ENCODE measurements at regions not wholly inside any gene's neighbourhood (a gene's known extent, or its start where the extent isn't known, plus 50 kb on each side); places are given as distances from the start of the nearest gene placed in this dataset.
"Not testable (repeated sequence)": the region's sequence is repeated elsewhere in the genome, so short reads cannot be mapped to it uniquely, and the experiment has no call there.

DNA sequence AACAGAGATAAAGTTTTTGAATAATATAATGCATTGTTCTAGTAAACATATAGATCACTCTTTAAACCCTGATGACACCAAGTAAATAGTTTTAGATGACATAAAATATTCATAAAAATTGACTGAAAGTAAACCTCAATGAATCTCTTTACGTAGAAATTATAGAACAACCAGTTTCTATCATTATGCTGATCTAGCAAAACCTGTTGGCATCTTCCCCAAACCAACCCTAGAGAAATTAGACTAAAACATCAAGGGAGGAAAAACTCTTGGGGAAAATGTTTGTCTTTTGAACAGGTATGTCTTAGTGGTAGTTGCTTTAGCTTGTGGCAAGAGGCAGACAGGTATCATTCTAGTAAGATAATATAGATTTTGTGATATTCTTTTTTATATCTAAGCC is 747.0 kb upstream of the CDH6 start:
- TF ChIP-seq CTCF (IDR thresholded peaks at IDR 0.05), result no peak
- TF ChIP-seq EZH2phosphoT487 (IDR thresholded peaks at IDR 0.05), result no peak
- TF ChIP-seq EZH2 (IDR thresholded peaks at IDR 0.05), result no peak
- Histone ChIP-seq H3F3A (ENCODE audit: low read depth) (no peaks in the 10 kb centered on the region), H3K27ac (no peak overlapping the region), H4K20me1 (ENCODE audit: low read depth) (no peaks in the 10 kb centered on the region), H3K4me1 (no peaks in the 10 kb centered on the region), H2AFZ (replicated peaks) (no peak overlapping the region), H3K9ac (no peak overlapping the region), H3K4me2 (no peak overlapping the region), H3K79me2 (ENCODE audit: low read depth) (no peaks in the 10 kb centered on the region), H3K9me3 (ENCODE audit: low read depth) (no peaks in the 10 kb centered on the region), H3K4me3 (no peak overlapping the region), H3K36me3 (no peaks in the 10 kb centered on the region), H3K27me3 (no peaks in the 10 kb centered on the region)
- no peaks in the 10 kb centered on the region for H3K4me1 Mint-ChIP-seq
- H3K4me3 Mint-ChIP-seq, result no peak overlapping the region
- H3K9me3 Mint-ChIP-seq, result peaks cover 10% of the 10 kb centered on the region
- H3K27ac Mint-ChIP-seq, result no peak overlapping the region
- DNase-seq (ENCODE audit: low spot score), result no peak
- peaks cover 3% of the 10 kb centered on the region for H3K36me3 Mint-ChIP-seq
- no peaks in the 10 kb centered on the region for H3K27me3 Mint-ChIP-seq (ENCODE audit: insufficient read depth, low read depth)

DNA sequence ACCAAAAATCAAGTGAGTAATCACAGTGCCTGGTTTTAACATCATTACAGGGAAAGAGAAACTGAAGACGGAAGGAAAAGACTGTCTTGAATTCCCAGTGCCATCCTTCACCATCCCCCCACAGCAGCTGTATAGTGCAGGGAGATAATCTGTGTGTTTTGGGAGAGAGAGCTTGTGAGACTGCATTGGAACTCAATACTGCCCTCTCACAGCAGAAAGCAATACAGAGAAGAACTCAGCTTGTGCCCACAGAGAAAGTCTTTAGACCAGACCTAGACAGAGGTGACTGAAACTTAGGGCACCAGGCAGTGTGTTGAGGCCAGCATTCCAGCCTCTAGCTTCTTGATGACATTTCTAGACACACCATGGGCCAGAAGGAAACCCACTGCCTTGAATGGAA is 754.7 kb upstream of the CDH6 start:
- no peaks in the 10 kb centered on the region for H3K36me3 ChIP-seq
- Mint-ChIP-seq H3K4me1 (no peaks in the 10 kb centered on the region), H3K36me3 (peaks cover 3% of the 10 kb centered on the region), H3K4me3 (no peak overlapping the region), H3K9me3 (peaks cover 21% of the 10 kb centered on the region), H3K27me3 (ENCODE audit: insufficient read depth, low read depth) (no peaks in the 10 kb centered on the region), H3K27ac (no peak overlapping the region)
- H3F3A ChIP-seq (ENCODE audit: low read depth), result no peaks in the 10 kb centered on the region
- no peaks in the 10 kb centered on the region for H3K27me3 ChIP-seq
- no peaks in the 10 kb centered on the region for H3K4me1 ChIP-seq
- H3K9ac ChIP-seq, result no peak overlapping the region
- DNase-seq (ENCODE audit: low spot score), result peak; percentile 26
- TF ChIP-seq CTCF (IDR thresholded peaks at IDR 0.05), result peak; percentile 15
- no peak for TF ChIP-seq EZH2phosphoT487 (IDR thresholded peaks at IDR 0.05)
- H3K4me2 ChIP-seq, result no peak overlapping the region
- H3K79me2 ChIP-seq (ENCODE audit: low read depth), result no peaks in the 10 kb centered on the region
- H2AFZ ChIP-seq (replicated peaks), result peak overlapping the region; percentile 85
- H3K27ac ChIP-seq, result no peak overlapping the region
- no peaks in the 10 kb centered on the region for H3K9me3 ChIP-seq (ENCODE audit: low read depth)
- H4K20me1 ChIP-seq (ENCODE audit: low read depth), result no peaks in the 10 kb centered on the region
- no peak overlapping the region for H3K4me3 ChIP-seq

DNA sequence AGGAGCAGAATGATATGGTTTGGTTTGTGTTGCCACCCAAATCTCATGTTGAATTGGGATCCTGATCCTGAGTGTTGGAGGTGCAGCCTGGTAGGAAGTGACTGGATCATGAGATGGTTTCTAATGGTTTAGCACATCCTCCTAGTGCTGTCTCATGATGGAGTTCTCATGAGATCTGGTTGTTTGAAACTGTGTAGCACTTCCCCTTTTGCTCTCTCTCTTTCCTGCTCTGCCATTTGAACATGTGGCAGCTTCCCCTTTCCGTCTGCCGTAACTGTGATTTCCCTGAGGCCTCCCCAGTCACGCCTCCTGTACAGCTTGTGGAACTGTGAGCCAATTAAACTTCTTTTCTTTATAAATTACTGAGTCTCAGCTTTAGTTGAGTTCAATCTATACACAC is 756.8 kb upstream of the CDH6 start:
- Mint-ChIP-seq H3K27ac (no peak overlapping the region), H3K4me3 (no peak overlapping the region), H3K4me1 (no peaks in the 10 kb centered on the region), H3K9me3 (peaks cover 18% of the 10 kb centered on the region), H3K36me3 (peaks cover 3% of the 10 kb centered on the region), H3K27me3 (ENCODE audit: insufficient read depth, low read depth) (no peaks in the 10 kb centered on the region)
- Histone ChIP-seq H3K27ac (no peak overlapping the region), H3K4me2 (no peak overlapping the region), H4K20me1 (ENCODE audit: low read depth) (no peaks in the 10 kb centered on the region), H3K79me2 (ENCODE audit: low read depth) (no peaks in the 10 kb centered on the region), H3K4me1 (no peaks in the 10 kb centered on the region), H3K9ac (no peak overlapping the region), H3F3A (ENCODE audit: low read depth) (no peaks in the 10 kb centered on the region), H3K36me3 (no peaks in the 10 kb centered on the region), H3K4me3 (no peak overlapping the region), H3K9me3 (ENCODE audit: low read depth) (no peaks in the 10 kb centered on the region), H3K27me3 (no peaks in the 10 kb centered on the region), H2AFZ (replicated peaks) (no peak overlapping the region)
- no peak for DNase-seq (ENCODE audit: low spot score)
- TF ChIP-seq EZH2phosphoT487 (IDR thresholded peaks at IDR 0.05) (no peak), CTCF (IDR thresholded peaks at IDR 0.05) (no peak), EZH2 (IDR thresholded peaks at IDR 0.05) (no peak)

- not testable (repeated sequence) for H3K4me3 Mint-ChIP-seq, H3K27ac Mint-ChIP-seq
Measured at GRCh38 chr5:30428866-30429407, 764.5 kb upstream of the CDH6 start.

More at GRCh38 chr5:30428866-30429407, 764.5 kb upstream of the CDH6 start:
- H3K9me3 Mint-ChIP-seq, result peaks cover 18% of the 10 kb centered on the region
- not testable (repeated sequence) for H3K4me1 Mint-ChIP-seq; H3K36me3 Mint-ChIP-seq; H3K36me3 ChIP-seq; H3K27ac ChIP-seq; H3K9me3 ChIP-seq (ENCODE audit: low read depth); H3F3A ChIP-seq (ENCODE audit: low read depth); H3K9ac ChIP-seq; H3K27me3 Mint-ChIP-seq (ENCODE audit: insufficient read depth, low read depth); H3K4me1 ChIP-seq; H3K79me2 ChIP-seq (ENCODE audit: low read depth); H4K20me1 ChIP-seq (ENCODE audit: low read depth); H3K27me3 ChIP-seq
- peak; percentile 44 for DNase-seq (ENCODE audit: low spot score)
- peak overlapping the region; percentile 55 for H3K4me2 ChIP-seq
- H2AFZ ChIP-seq (replicated peaks), result peak overlapping the region; percentile 71
- peak overlapping the region; percentile 45 for H3K4me3 ChIP-seq
